ENCODE measurements at regions not wholly inside any gene's neighbourhood (a gene's known extent, or its start where the extent isn't known, plus 50 kb on each side); places are given as distances from the start of the nearest gene placed in this dataset.

DNA sequence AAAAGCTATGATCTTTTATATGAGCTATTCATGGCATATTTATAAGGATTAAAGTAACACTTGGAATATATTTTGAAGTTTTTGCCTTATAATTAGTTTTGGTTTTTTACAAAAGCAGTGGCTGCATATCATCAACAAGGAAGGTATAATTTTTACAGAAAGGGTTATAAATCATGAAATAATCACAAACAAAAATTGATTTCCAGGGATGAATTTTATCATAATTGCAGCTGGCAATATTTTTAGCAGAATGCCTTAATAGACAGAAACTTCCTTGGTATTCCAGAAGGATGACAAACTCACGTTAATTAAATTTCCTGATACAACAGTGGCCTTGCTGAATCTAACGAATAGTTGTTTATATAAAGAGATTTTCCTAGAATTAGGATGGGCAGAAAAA is 260.5 kb upstream of the SLC39A10 start:
- ChIA-PET CTCF (no interaction called here), POLR2A (no interaction called here)
- Histone ChIP-seq H2AFZ (ENCODE audit: low read depth) (no peak overlapping the region), H3K27me3 (ENCODE audit: insufficient read depth) (no peaks in the 10 kb centered on the region), H3K27ac (ENCODE audit: low read depth in 2 of 2, low read length in 1 of 2) (no peak overlapping the region), H3K9me3 (no peaks in the 10 kb centered on the region), H3K4me2 (no peak overlapping the region), H3K79me2 (ENCODE audit: insufficient read depth) (no peaks in the 10 kb centered on the region), H3K9me2 (no peaks in the 10 kb centered on the region), H3F3A (replicated peaks; ENCODE audit: insufficient read depth) (no peaks in the 10 kb centered on the region), H3K4me1 (ENCODE audit: control insufficient read depth in 1 of 2, insufficient read depth in 2 of 2, low read depth in 1 of 2, low read length in 1 of 2) (no peaks in the 10 kb centered on the region; a peak in 1 of 4 replicates), H4K20me1 (ENCODE audit: insufficient read depth) (no peaks in the 10 kb centered on the region), H3K36me3 (replicated peaks in 1 of 2; ENCODE audit: control insufficient read depth in 1 of 2, insufficient read depth in 2 of 2, low read length in 1 of 2) (no peaks in the 10 kb centered on the region), H3K9ac (no peak overlapping the region), H3K4me3 (ENCODE audit: low read depth in 2 of 2, low read length in 1 of 2) (no peak overlapping the region)
- DNase-seq, result no peak
- TF ChIP-seq TCF12 (IDR thresholded peaks at IDR 0.05) (no peak), CHD2 (IDR thresholded peaks at IDR 0.05; ENCODE audit: low read length, partially characterized antibody) (no peak), YY1 (IDR thresholded peaks at IDR 0.05; ENCODE audit: low read depth) (no peak), MEF2A (IDR thresholded peaks at IDR 0.05; ENCODE audit: borderline replicate concordance, low read depth) (no peak), ZBTB33 (IDR thresholded peaks at IDR 0.05; ENCODE audit: borderline replicate concordance, low read depth) (no peak), NFIC (IDR thresholded peaks at IDR 0.05; ENCODE audit: borderline replicate concordance) (no peak), TEAD4 (IDR thresholded peaks at IDR 0.05; ENCODE audit: borderline replicate concordance, insufficient read depth) (no peak), FOXJ3 (CRISPR knock-in tag; IDR thresholded peaks at IDR 0.05) (no peak), SIN3A (IDR thresholded peaks at IDR 0.05; ENCODE audit: borderline replicate concordance, low read depth, low read length) (no peak)
- TF ChIP-seq, protein P1, sequence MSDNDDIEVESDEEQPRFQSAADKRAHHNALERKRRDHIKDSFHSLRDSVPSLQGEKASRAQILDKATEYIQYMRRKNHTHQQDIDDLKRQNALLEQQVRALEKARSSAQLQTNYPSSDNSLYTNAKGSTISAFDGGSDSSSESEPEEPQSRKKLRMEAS (IDR thresholded peaks at IDR 0.05; ENCODE audit: low read depth), result no peak
- WGBS (ENCODE audit: low lambda C conversion rate), result 62% methylated on average over 2 of the region's 2 CpGs

GRCh38 chr2:195395362-195395761 is 261.7 kb upstream of the SLC39A10 start:
- POLR2A ChIA-PET, result no interaction called here
- no peak overlapping the region for H3K4me3 ChIP-seq (ENCODE audit: low read depth in 2 of 2, low read length in 1 of 2)
- no peaks in the 10 kb centered on the region for H3F3A ChIP-seq (replicated peaks; ENCODE audit: insufficient read depth)
- H3K4me2 ChIP-seq, result no peak overlapping the region
- CTCF ChIA-PET, result no interaction called here
- H3K27ac ChIP-seq (ENCODE audit: low read depth in 2 of 2, low read length in 1 of 2), result no peak overlapping the region
- H2AFZ ChIP-seq (ENCODE audit: low read depth), result no peak overlapping the region
- no peaks in the 10 kb centered on the region for H3K27me3 ChIP-seq (ENCODE audit: insufficient read depth)
- no peak overlapping the region for H3K9ac ChIP-seq
- H3K79me2 ChIP-seq (ENCODE audit: insufficient read depth), result no peaks in the 10 kb centered on the region
- DNase-seq, result no peak
- no peak for TF ChIP-seq IRF3 (IDR thresholded peaks at IDR 0.05; ENCODE audit: low read depth, low read length)
- no peak for TF ChIP-seq FOXJ3 (CRISPR knock-in tag; IDR thresholded peaks at IDR 0.05)
- TF ChIP-seq RAD21 (IDR thresholded peaks at IDR 0.05; ENCODE audit: low read length), result no peak
- no peak for TF ChIP-seq TCF12 (IDR thresholded peaks at IDR 0.05)
- TF ChIP-seq GABPA (IDR thresholded peaks at IDR 0.05; ENCODE audit: low read depth), result no peak
- no peak for TF ChIP-seq YY1 (IDR thresholded peaks at IDR 0.05; ENCODE audit: low read depth)
- no peak for TF ChIP-seq GATA2 (CRISPR knock-in tag; IDR thresholded peaks at IDR 0.05)
- TF ChIP-seq, protein P1 (IDR thresholded peaks at IDR 0.05; ENCODE audit: low read depth), result no peak
- TF ChIP-seq NFIC (IDR thresholded peaks at IDR 0.05; ENCODE audit: borderline replicate concordance), result no peak
- H3K4me1 ChIP-seq (ENCODE audit: control insufficient read depth in 1 of 2, insufficient read depth in 2 of 2, low read depth in 1 of 2, low read length in 1 of 2), result no peaks in the 10 kb centered on the region; a peak in 1 of 4 replicates
- H4K20me1 ChIP-seq (ENCODE audit: insufficient read depth), result no peaks in the 10 kb centered on the region
- no peaks in the 10 kb centered on the region for H3K36me3 ChIP-seq (replicated peaks in 1 of 2; ENCODE audit: control insufficient read depth in 1 of 2, insufficient read depth in 2 of 2, low read length in 1 of 2)
- H3K9me2 ChIP-seq, result no peaks in the 10 kb centered on the region
- H3K9me3 ChIP-seq, result no peaks in the 10 kb centered on the region
